HL-60 (cell line): ENCODE measurements at regions not wholly inside any gene's neighbourhood (a gene's known extent, or its start where the extent isn't known, plus 50 kb on each side); places are given as distances from the start of the nearest gene placed in this dataset.

ENCODE experiments used
- POLR2AphosphoS5 ChIP-seq: IDR thresholded peaks from 2 replicates; pipeline ENCODE4 v1.6.1; 2012; ENCODE audit warnings: low read depth
- SPI1 ChIP-seq: IDR thresholded peaks from 2 replicates; pipeline ENCODE4 v1.6.1; 2012; ENCODE audit warnings: low read depth, mild to moderate bottlenecking, borderline replicate concordance
- TF ChIP-seq, protein P1 (sequence below): IDR thresholded peaks from 2 replicates; pipeline ENCODE4 v1.6.1; 2012; ENCODE audit warnings: low read depth; ENCODE audit not compliant: insufficient replicate concordance

DNA sequence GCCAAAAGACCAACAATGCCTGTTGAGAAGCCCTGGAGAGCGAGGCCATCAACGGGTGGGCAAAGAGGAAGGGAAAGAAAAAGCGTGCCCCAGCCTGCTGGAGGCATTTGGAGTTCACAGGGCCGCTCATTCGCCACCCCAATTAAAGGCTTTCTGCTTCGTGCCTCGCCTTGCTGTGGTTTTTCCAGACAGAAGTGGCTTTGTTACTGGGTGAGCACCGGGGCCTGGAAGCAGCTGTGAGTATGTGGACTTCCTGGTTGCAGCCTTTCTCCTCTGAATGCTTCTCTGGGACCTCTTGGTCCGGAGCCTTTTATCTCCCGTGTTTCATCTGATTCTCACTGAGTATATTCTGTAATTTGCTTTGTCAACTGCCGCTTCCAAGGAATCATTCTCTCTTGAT lies 118.1 kb upstream of the EGR2 start:
- no peak for TF ChIP-seq POLR2AphosphoS5
- TF ChIP-seq, protein P1, sequence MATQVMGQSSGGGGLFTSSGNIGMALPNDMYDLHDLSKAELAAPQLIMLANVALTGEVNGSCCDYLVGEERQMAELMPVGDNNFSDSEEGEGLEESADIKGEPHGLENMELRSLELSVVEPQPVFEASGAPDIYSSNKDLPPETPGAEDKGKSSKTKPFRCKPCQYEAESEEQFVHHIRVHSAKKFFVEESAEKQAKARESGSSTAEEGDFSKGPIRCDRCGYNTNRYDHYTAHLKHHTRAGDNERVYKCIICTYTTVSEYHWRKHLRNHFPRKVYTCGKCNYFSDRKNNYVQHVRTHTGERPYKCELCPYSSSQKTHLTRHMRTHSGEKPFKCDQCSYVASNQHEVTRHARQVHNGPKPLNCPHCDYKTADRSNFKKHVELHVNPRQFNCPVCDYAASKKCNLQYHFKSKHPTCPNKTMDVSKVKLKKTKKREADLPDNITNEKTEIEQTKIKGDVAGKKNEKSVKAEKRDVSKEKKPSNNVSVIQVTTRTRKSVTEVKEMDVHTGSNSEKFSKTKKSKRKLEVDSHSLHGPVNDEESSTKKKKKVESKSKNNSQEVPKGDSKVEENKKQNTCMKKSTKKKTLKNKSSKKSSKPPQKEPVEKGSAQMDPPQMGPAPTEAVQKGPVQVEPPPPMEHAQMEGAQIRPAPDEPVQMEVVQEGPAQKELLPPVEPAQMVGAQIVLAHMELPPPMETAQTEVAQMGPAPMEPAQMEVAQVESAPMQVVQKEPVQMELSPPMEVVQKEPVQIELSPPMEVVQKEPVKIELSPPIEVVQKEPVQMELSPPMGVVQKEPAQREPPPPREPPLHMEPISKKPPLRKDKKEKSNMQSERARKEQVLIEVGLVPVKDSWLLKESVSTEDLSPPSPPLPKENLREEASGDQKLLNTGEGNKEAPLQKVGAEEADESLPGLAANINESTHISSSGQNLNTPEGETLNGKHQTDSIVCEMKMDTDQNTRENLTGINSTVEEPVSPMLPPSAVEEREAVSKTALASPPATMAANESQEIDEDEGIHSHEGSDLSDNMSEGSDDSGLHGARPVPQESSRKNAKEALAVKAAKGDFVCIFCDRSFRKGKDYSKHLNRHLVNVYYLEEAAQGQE: no peak
- no peak for TF ChIP-seq SPI1
